K562 (cell line): ENCODE measurements at regions not wholly inside any gene's neighbourhood (a gene's known extent, or its start where the extent isn't known, plus 50 kb on each side); places are given as distances from the start of the nearest gene placed in this dataset.

Source experiments
- ATAC-seq: fragments of 200-7000 bp; cut with Tn5 transposase; 3 replicates; pipeline ENCODE4 v1.9.1; 2020; ENCODE audit warnings: moderate library complexity
- BruUV-seq: library from RNA; stranded (reverse); fragments of 400-500 nt; replicated peaks from 2 replicates; lab custom pipeline; 2021; lab: Mats Ljungman, UMichigan
- CTCF ChIA-PET: fragments of 300-600 bp; formaldehyde crosslinking; extraction: SDS; loops from one replicate; lab custom pipeline; 2021; ENCODE audit warnings: low intra/inter-chr PET ratio; lab: Yijun Ruan, JAX
- POLR2A ChIA-PET: fragments of 300-600, 350-650 bp; sonication (Branson Sonifier 250); formaldehyde crosslinking; extraction: SDS; loops from one replicate; lab custom pipeline; 2021; ENCODE audit warnings: antibody characterized with exemption, inconsistent platforms; lab: Yijun Ruan, JAX
- DNase-seq, 4 experiments: peaks; one replicate each; pipeline versions ENCODE4 v3.0.0 to v3.0.0-alpha.2; 2011 to 2018; ENCODE audit warnings: low spot score in 3 of 4, mixed read lengths in 3 of 4; ENCODE audit errors: extremely low read depth in 1 of 4
- FAIRE-seq: peaks from 2 replicates; lab custom pipeline; 2011; peaks lifted over from hg19 to GRCh38; lab: Jason Lieb, UNC
- H2AFZ ChIP-seq: 2 replicates; pipeline ENCODE4 v1.6.0; 2011; ENCODE audit warnings: low read depth, low read length, control low read depth, inconsistent platforms
- H3K27ac ChIP-seq: fragments of 200-600 bp; 3 replicates; pipeline ENCODE4 v1.8.0; 2011; ENCODE audit warnings: low read depth, mild to moderate bottlenecking, control low read depth, inconsistent platforms, low read length, moderate library complexity, mixed read lengths; ENCODE audit errors: extremely low read depth
- H3K27me3 ChIP-seq, 2 experiments: fragments of 300-600 bp in 1 of 2; 2 replicates in 1 of 2; 3 replicates in 1 of 2; pipeline versions ENCODE4 v1.6.0 to v1.8.0; 2011; ENCODE audit warnings: inconsistent platforms in 2 of 2, low read length in 2 of 2, mild to moderate bottlenecking in 1 of 2, mixed read lengths in 1 of 2, moderate library complexity in 1 of 2; ENCODE audit not compliant: control insufficient read depth in 2 of 2, insufficient read depth in 2 of 2
- H3K36me3 ChIP-seq: fragments of 300-600 bp; 3 replicates; pipeline ENCODE4 v1.8.0; 2011; ENCODE audit warnings: mild to moderate bottlenecking, low read length, inconsistent platforms; ENCODE audit not compliant: control insufficient read depth, insufficient read depth
- H3K4me1 ChIP-seq, 2 experiments: fragments of 200-600 bp in 1 of 2; replicated peaks in 1 of 2; 2 replicates in 1 of 2; 3 replicates in 1 of 2; pipeline versions ENCODE4 v1.5.1 to v1.8.0; 2011; ENCODE audit warnings: inconsistent platforms in 2 of 2, low read length in 2 of 2, mild to moderate bottlenecking in 1 of 2, mixed read lengths in 1 of 2, moderate library complexity in 1 of 2; ENCODE audit not compliant: control insufficient read depth in 2 of 2, insufficient read depth in 2 of 2
- H3K4me2 ChIP-seq: 2 replicates; pipeline ENCODE4 v1.6.1; 2011; ENCODE audit warnings: low read length, control low read depth, inconsistent platforms, mixed read lengths; ENCODE audit not compliant: insufficient read depth
- H3K4me3 ChIP-seq: fragments of 200-600 bp; sonication (generic), shearing (Covaris generic); 2 replicates; pipeline ENCODE4 v1.5.1; 2016; ENCODE audit warnings: control low read depth, inconsistent platforms
- H3K79me2 ChIP-seq: fragments of 200-600 bp; 3 replicates; pipeline ENCODE4 v1.8.0; 2011; ENCODE audit warnings: low read length, inconsistent platforms; ENCODE audit not compliant: control insufficient read depth, insufficient read depth
- H3K9ac ChIP-seq, 2 experiments: 2 replicates each; pipeline versions ENCODE4 v1.6.0 to v1.6.1; 2011; ENCODE audit warnings: low read depth in 2 of 2, low read length in 2 of 2, control low read depth in 1 of 2, inconsistent platforms in 1 of 2, mild to moderate bottlenecking in 1 of 2, mixed read lengths in 1 of 2; ENCODE audit not compliant: insufficient read depth in 1 of 2
- H3K9me1 ChIP-seq: one replicate; pipeline ENCODE4 v1.6.0; 2011; ENCODE audit warnings: inconsistent platforms, mild to moderate bottlenecking, low read length, moderate library complexity; ENCODE audit not compliant: control insufficient read depth, insufficient read depth
- H3K9me3 ChIP-seq: replicated peaks from 2 replicates; pipeline ENCODE4 v1.5.1; 2011; ENCODE audit warnings: low read depth, low read length, inconsistent platforms; ENCODE audit not compliant: control insufficient read depth, insufficient read depth
- H4K20me1 ChIP-seq: replicated peaks from 2 replicates; pipeline ENCODE4 v1.6.1; 2011; ENCODE audit warnings: low read length, inconsistent platforms, mixed read lengths; ENCODE audit not compliant: control insufficient read depth, insufficient read depth
- CBFB ChIP-seq: sonication (generic); formaldehyde crosslinking; IDR thresholded peaks from 2 replicates; pipeline ENCODE4 v1.4.0; 2020; ENCODE audit warnings: mild to moderate bottlenecking, missing genetic modification reagents
- DACH1 ChIP-seq: fragments of 450-650 bp; IDR thresholded peaks from 2 replicates; pipeline ENCODE4 v1.6.1; 2018; ENCODE audit not compliant: partially characterized antibody
- FOXO4 ChIP-seq: fragments of 450-650 bp; formaldehyde crosslinking; IDR thresholded peaks from 2 replicates; pipeline ENCODE4 v1.4.0; 2020; ENCODE audit warnings: mild to moderate bottlenecking, moderate library complexity
- HNRNPLL ChIP-seq: fragments of 200-400 bp; formaldehyde crosslinking; IDR thresholded peaks from 2 replicates; pipeline ENCODE4 v1.6.1; 2017; ENCODE audit warnings: low read length, low read depth, mild to moderate bottlenecking; ENCODE audit not compliant: poor library complexity, severe bottlenecking
- KAT2B ChIP-seq: IDR thresholded peaks from one replicate; pipeline ENCODE4 v1.6.1; 2012; ENCODE audit warnings: low read depth, mild to moderate bottlenecking, control low read depth, inconsistent platforms, low read length, moderate library complexity
- KHSRP ChIP-seq: fragments of 450-650 bp; IDR thresholded peaks from 2 replicates; pipeline ENCODE4 v1.6.1; 2017
- MXI1 ChIP-seq: IDR thresholded peaks from 2 replicates; pipeline ENCODE4 v1.6.1; 2011; ENCODE audit warnings: low read depth, mild to moderate bottlenecking, improper control_type of control experiment, low read length
- MYBL2 ChIP-seq, 2 experiments: fragments of 450-650 bp in 1 of 2; sonication (generic) in 1 of 2; formaldehyde crosslinking in 1 of 2; IDR thresholded peaks; 2 replicates each; pipeline versions ENCODE4 v1.6.1 to v1.8.1; 2017 to 2022; ENCODE audit warnings: borderline replicate concordance in 1 of 2, inconsistent platforms in 1 of 2, low read depth in 1 of 2, mild to moderate bottlenecking in 1 of 2, missing genetic modification reagents in 1 of 2, moderate library complexity in 1 of 2
- NFE2 ChIP-seq: IDR thresholded peaks from 2 replicates; pipeline ENCODE4 v1.6.1; 2014; ENCODE audit warnings: antibody characterized with exemption, low read depth
- RREB1 ChIP-seq: fragments of 250-450 bp; sonication (Bioruptor Pico); IDR thresholded peaks from 2 replicates; pipeline ENCODE4 v1.4.0; 2020
- SLC30A9 ChIP-seq: fragments of 250-450 bp; sonication (Bioruptor Pico); IDR thresholded peaks from 2 replicates; pipeline ENCODE4 v1.8.0; 2022; ENCODE audit warnings: mild to moderate bottlenecking, moderate library complexity
- TAL1 ChIP-seq: fragments of 450-650 bp; IDR thresholded peaks from 2 replicates; pipeline ENCODE4 v1.6.1; 2016; ENCODE audit warnings: mild to moderate bottlenecking
- TFAM ChIP-seq: fragments of 250-450 bp; sonication (Bioruptor Pico); conservative IDR thresholded peaks from 2 replicates; pipeline ENCODE4 v1.5.0; 2021; ENCODE audit warnings: mild to moderate bottlenecking, moderate library complexity
- ZBTB7A ChIP-seq: IDR thresholded peaks from 2 replicates; pipeline ENCODE4 v1.6.1; 2011; ENCODE audit warnings: low read depth, mild to moderate bottlenecking, low read length, moderate library complexity, borderline replicate concordance; ENCODE audit not compliant: control insufficient read depth
- ZC3H11A ChIP-seq: IDR thresholded peaks from 2 replicates; pipeline ENCODE4 v1.6.1; 2012; ENCODE audit warnings: low read depth, low read length, improper control_type of control experiment
- ZNF12 ChIP-seq: sonication (generic); formaldehyde crosslinking; IDR thresholded peaks from 2 replicates; pipeline ENCODE4 v1.4.0; 2020; ENCODE audit warnings: mild to moderate bottlenecking, missing genetic modification reagents
- ZNF384 ChIP-seq: IDR thresholded peaks from 2 replicates; pipeline ENCODE4 v1.6.1; 2012; ENCODE audit warnings: low read depth, low read length, improper control_type of control experiment
- ZNF507 ChIP-seq: conservative IDR thresholded peaks from 2 replicates; pipeline ENCODE4 v1.6.1; 2017; ENCODE audit warnings: missing genetic modification characterization, missing compliant biosample characterization
- ZNF561 ChIP-seq: fragments of 450-650 bp; formaldehyde crosslinking; conservative IDR thresholded peaks from 2 replicates; pipeline ENCODE4 v1.4.0; 2020; ENCODE audit warnings: mild to moderate bottlenecking, moderate library complexity
- WGBS: fragments of 100-300 bp; shearing (Covaris generic); methylation state at CpG from one replicate; pipeline ENCODE4 v1.1.6; 2016; ENCODE audit warnings: low coverage, mixed read lengths; ENCODE audit not compliant: insufficient coverage; ENCODE audit errors: missing lambda C conversion rate; 5-methylcytosine and 5-hydroxymethylcytosine counted together
- in situ Hi-C: fragments of 300-500 bp; cut with MboI; formaldehyde crosslinking; loops from 4 replicates; pipeline ENCODE4 v1.15.0; 2018; ENCODE audit warnings: inconsistent platforms, mixed read lengths
- intact Hi-C: fragments of 100-400 bp; cut with micrococcal nuclease; formaldehyde crosslinking; loops from 2 replicates; pipeline ENCODE4 v1.14.2; 2022

GRCh38 chr2:204126705-204127104, 190.1 kb downstream of the ICOS start:
- Histone ChIP-seq H3K79me2 (no peaks in the 10 kb centered on the region), H4K20me1 (no peaks in the 10 kb centered on the region), H3K9me1 (no peaks in the 10 kb centered on the region), H2AFZ (no peak overlapping the region), H3K4me1 (no peaks in the 10 kb centered on the region), H3K4me3 (no peak overlapping the region), H3K4me2 (no peak overlapping the region), H3K27me3 (no peaks in the 10 kb centered on the region; a peak in 2 of 5 replicates), H3K9ac (no peak overlapping the region), H3K9me3 (no peaks in the 10 kb centered on the region), H3K36me3 (no peaks in the 10 kb centered on the region), H3K27ac (no peak overlapping the region)
- WGBS, result 0% methylated on average over 1 of the region's 3 CpGs
- intact Hi-C loops (no loop called here), in situ Hi-C loops (no loop called here)
- no peak for FAIRE-seq
- DNase-seq, result no peak
- POLR2A ChIA-PET, result no interaction called here
- BruUV-seq, result no TSS peak
- CTCF ChIA-PET, result no interaction called here
- ATAC-seq, result no peak
- TF ChIP-seq RREB1 (CRISPR knock-in tag), result no peak
- TF ChIP-seq ZC3H11A, result no peak
- no peak for TF ChIP-seq DACH1
- no peak for TF ChIP-seq FOXO4 (CRISPR knock-in tag)
- TF ChIP-seq HNRNPLL, result no peak
- TF ChIP-seq TAL1, result no peak
- no peak for TF ChIP-seq ZNF507 (tag)
- TF ChIP-seq TFAM (CRISPR knock-in tag), result no peak
- TF ChIP-seq KHSRP, result no peak
- TF ChIP-seq KAT2B, result no peak
- no peak for TF ChIP-seq SLC30A9 (CRISPR knock-in tag)
- TF ChIP-seq MYBL2 (IDR thresholded peaks at IDR 0.05; ENCODE audit: low read depth), result no peak
- TF ChIP-seq MYBL2 (CRISPR knock-in tag; IDR thresholded peaks at IDR 0.05; ENCODE audit: borderline replicate concordance), result no peak
- no peak for TF ChIP-seq ZNF561
- TF ChIP-seq ZNF384, result no peak
- TF ChIP-seq CBFB (CRISPR knock-in tag), result no peak
- TF ChIP-seq ZNF12, result no peak
- no peak for TF ChIP-seq MXI1
- no peak for TF ChIP-seq ZBTB7A
- no peak for TF ChIP-seq NFE2
